ENCODE measurements at regions not wholly inside any gene's neighbourhood (a gene's known extent, or its start where the extent isn't known, plus 50 kb on each side); places are given as distances from the start of the nearest gene placed in this dataset.

- DNase-seq = no peak
These were observed 309.4 kb downstream of the BTG1 start for GRCh38 chr12:91836264-91836663.

- no peak for DNase-seq
These were observed 310.0 kb downstream of the BTG1 start for GRCh38 chr12:91835693-91836092.

- no peak for DNase-seq
These were observed 311.8 kb downstream of the BTG1 start for GRCh38 chr12:91833780-91834359.

DNA sequence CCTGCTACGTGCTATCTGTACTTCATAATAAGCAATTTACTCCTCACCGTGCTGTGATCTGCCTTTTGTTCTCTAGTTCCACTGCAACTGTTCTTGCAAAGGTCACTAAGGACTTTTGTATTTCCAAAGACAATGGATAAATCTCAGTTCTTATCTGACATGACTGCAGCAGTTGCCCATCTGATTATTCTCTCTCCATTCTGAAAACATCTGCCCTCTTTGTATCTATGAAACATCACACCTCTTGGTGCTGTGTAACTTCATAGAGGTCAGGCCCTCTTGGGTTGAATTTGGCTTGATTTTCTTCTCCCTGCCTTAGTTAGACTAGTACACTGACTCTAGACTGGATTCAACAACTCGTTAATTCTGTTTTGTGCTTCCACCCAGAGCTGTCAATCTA, 319.6 kb downstream of the BTG1 start:
- DNase-seq = no peak

DNA sequence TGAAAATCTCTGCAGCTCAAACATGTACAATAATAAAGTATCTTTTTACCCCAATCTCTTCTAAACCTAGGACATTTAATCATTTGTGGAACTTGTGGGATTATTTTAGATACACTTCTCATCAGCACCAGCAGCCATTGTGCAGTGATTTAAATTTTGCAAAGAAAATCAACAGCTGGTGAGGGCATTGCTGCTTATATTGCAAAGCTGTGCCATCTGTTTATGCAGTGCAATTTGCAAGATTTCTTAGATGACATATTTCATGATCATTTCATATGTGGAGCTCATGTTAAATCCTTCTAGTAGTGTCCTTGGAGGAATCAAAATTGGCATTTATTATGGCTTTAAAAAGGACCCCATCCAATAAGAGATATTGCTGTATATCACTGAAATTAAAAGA, 320.7 kb downstream of the BTG1 start:
- peak; percentile 16 for DNase-seq

GRCh38 chr12:91819132-91819447, 326.6 kb downstream of the BTG1 start:
- DNase-seq = peak; percentile 68

DNA sequence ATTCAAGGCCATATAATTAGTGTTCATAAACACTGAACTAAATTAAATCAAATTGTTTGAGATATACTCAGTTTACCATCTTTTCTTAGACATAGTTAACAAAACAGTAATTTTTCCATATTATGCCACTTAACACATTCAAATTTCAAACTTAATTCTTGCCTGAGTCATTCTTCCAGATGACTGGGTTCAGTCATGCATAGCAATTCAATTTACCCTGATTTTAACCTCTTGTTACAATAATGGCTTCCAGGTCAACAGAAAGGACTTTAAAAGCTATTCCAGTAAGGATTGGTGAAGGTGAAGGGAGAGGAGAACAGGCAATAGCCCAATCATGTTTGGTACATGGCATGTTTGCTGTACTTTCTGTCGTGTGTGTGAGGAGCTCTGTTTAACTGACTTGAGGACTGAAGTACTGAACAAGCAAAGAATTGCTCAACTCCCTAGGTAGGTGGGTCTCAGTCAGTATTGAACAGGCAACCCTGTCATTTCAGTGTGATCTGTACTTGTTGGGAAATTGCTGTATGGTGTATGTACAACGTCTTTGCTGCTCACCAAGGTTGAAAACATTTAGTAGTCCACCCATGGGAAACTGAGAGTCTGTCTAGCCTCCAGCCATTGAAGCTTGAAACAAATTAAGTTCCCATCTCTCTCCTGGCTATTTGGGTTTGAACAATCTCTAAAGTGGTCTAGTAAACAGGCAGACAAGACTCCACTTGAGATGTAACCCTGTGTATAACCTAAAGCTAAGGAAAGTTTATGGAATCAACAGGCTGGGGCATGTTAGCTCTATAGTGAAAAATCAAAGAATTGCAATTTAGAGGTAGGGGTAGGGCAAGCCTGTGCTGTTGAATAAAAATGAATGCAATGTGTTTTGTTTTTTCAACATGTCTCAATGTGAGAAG, 327.2 kb downstream of the BTG1 start:
- peak; percentile 97 for DNase-seq

DNA sequence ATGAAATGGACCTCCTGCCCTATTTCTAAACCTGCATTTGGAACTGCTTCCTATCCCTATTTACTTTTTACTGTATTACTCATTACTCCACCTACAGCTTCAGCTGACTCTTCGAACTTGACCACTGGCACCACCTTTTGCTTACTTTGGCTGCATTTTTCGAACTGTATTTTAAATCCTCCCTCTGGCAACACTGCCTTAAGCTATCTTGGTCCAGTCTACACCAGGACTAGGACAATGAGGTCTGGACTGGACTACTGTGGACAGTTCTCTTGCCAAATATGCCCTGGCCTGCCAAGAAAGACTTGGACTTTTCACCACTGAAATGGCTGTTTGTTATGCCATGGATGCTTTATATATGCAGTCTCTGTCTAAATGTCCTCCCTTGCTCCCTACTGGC, 328.1 kb downstream of the BTG1 start:
- DNase-seq = no peak

GRCh38 chr12:91813701-91814100, 331.9 kb downstream of the BTG1 start:
- DNase-seq = no peak

DNA sequence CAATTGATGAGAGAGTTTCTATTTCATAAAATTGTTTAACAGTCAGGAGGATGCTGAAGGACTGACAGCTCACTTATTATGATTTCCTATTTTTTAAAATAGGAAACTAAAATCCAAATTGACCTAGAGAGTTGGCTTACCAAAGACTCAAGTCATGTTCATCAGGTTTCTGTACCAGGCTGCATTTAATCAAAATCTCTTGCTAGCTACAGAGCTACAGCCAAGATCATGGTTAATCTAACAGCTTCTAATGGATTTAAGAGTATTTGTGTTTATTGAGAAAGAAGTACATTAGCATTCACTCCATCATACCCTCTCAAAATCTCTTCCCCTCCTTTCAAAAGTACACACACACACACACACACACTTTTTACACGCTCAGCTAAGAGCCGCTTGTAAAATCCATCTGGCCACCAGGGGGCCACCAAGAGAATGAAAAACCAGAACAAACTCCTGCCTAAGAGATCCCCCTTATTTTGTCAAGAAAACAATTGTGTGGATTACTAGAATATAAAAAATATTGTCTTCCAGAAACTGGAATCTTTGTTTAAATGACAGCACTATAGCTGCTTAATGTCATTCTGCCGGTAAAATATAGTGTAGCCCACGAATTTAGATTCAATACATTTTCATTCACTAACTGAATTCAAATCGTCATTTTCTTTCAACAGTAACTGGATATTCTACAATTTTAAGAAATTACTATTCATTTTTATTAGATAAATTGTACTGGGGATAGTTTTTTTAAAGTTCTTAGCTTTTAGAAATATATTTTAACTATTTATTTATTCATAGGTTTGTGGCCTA, 334.0 kb downstream of the BTG1 start:
- peak; percentile 77 for DNase-seq

GRCh38 chr12:91810531-91811451, 334.9 kb downstream of the BTG1 start:
- DNase-seq = no peak

GRCh38 chr12:91810077-91810476, 335.6 kb downstream of the BTG1 start:
- DNase-seq = no peak

- no peak for DNase-seq
These were observed 340.6 kb downstream of the BTG1 start for GRCh38 chr12:91805031-91805430.

DNA sequence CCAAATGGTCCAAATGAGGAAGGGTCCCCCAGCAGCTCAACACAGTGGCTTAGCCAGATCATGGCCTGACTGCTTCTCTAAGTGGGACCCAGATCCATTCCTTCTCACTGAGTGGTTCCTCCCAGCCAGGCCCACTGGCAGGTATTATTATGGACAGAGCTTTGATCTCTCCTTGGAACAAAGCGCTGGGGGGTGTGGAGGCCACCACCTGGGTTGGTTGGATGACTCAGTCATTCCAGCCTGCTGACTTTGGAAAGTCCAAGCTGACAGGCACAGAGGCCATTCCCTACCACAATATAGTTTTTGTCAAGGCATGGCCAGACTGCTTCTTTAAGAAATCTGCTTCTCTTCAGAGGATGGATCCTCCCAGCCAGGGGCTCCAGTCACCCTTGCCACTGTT, 341.1 kb downstream of the BTG1 start:
- DNase-seq = no peak

- DNase-seq = no peak
These were observed 344.6 kb downstream of the BTG1 start for GRCh38 chr12:91801048-91801447.

DNA sequence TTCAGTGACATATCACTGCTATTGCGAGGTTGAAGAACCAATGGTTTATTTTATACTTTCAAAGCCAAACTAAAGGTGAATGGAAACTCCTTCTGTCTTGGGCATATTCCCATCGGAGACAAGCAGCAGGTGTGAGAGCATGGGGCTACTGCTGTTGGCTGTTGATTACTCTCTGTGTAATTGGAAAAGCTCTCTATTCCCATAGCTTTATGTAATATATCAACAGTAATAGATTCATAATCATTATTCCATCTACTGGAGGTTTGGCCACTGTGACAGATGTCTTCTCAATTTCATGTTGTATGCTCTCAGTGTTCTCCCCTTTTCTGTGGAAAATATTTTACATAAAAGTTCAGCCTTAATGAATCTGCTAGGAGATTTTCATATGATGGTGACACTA, 352.0 kb downstream of the BTG1 start:
- no peak for DNase-seq

- no peak for DNase-seq
These were observed 353.0 kb downstream of the BTG1 start for GRCh38 chr12:91792597-91792996.

GRCh38 chr12:91786499-91787272, 359.0 kb downstream of the BTG1 start:
- DNase-seq = no peak

GRCh38 chr12:91785655-91786498, 359.8 kb downstream of the BTG1 start:
- peak; percentile 86 for DNase-seq

GRCh38 chr12:91781114-91781513, 364.5 kb downstream of the BTG1 start:
- no peak for DNase-seq

- peak; percentile 10 for DNase-seq
These were observed 366.7 kb downstream of the BTG1 start for GRCh38 chr12:91778938-91779400.
